ENCODE measurements at regions not wholly inside any gene's neighbourhood (a gene's known extent, or its start where the extent isn't known, plus 50 kb on each side); places are given as distances from the start of the nearest gene placed in this dataset.

- intact Hi-C loops (cut with micrococcal nuclease; ENCODE audit: unreplicated experiment) (no loop called here), in situ Hi-C loops (cut with HindIII; ENCODE audit: extremely low pct_ligation_motif_present, low pct_unique_long_range_greater_than_20kb) (no loop called here)
- ChIA-PET POLR2A (no interaction called here), CTCF (ENCODE audit: low intra/inter-chr PET ratio, low total read pairs) (no interaction called here)
- Histone ChIP-seq H2AFZ (ENCODE audit: low read length) (no peak overlapping the region), H3K27ac (ENCODE audit: extremely low read length, insufficient read depth, low read length) (no peak overlapping the region), H3K9ac (ENCODE audit: insufficient read depth, low read depth, low read length) (no peak overlapping the region), H3K4me3 (replicated peaks in 1 of 3; ENCODE audit: insufficient read depth in 1 of 3, low read depth in 2 of 3, low read length in 3 of 3) (no peak overlapping the region), H3K36me3 (replicated peaks in 1 of 2; ENCODE audit: control insufficient read depth in 1 of 2, insufficient read depth in 2 of 2, low read length in 2 of 2) (no peaks in the 10 kb centered on the region), H3K27me3 (ENCODE audit: control insufficient read depth in 1 of 2, insufficient read depth in 2 of 2, low read length in 2 of 2) (no peaks in the 10 kb centered on the region), H3K4me1 (ENCODE audit: insufficient read depth, low read length) (no peaks in the 10 kb centered on the region), H4K20me1 (ENCODE audit: insufficient read depth, low read length) (no peaks in the 10 kb centered on the region), H3K9me3 (ENCODE audit: low read length) (peaks cover 17% of the 10 kb centered on the region), H3K4me2 (ENCODE audit: low read depth, low read length) (no peak overlapping the region), H3K79me2 (ENCODE audit: insufficient read depth, low read length) (no peaks in the 10 kb centered on the region)
- no peak for ATAC-seq
- 0% methylated on average over 2 of the region's 2 CpGs for WGBS (ENCODE audit: low lambda C conversion rate)
- BruUV-seq (replicated peaks), result no TSS peak
- FAIRE-seq, result no peak
- TF ChIP-seq NFYC (CRISPR knock-in tag; IDR thresholded peaks at IDR 0.05) (no peak), ZNF512 (CRISPR knock-in tag; IDR thresholded peaks at IDR 0.05) (no peak), ZNF431 (CRISPR knock-in tag; IDR thresholded peaks at IDR 0.05; ENCODE audit: borderline replicate concordance, low read depth) (no peak), ZBTB39 (CRISPR knock-in tag; IDR thresholded peaks at IDR 0.05) (no peak), ZNF33B (CRISPR knock-in tag; IDR thresholded peaks at IDR 0.05) (no peak), ZBTB33 (CRISPR knock-in tag; IDR thresholded peaks at IDR 0.05) (no peak), ZNF75D (CRISPR knock-in tag; IDR thresholded peaks at IDR 0.05; ENCODE audit: borderline replicate concordance) (no peak), ATF3 (CRISPR knock-in tag; IDR thresholded peaks at IDR 0.05) (no peak), NFE2L2 (IDR thresholded peaks at IDR 0.05; ENCODE audit: low read length) (no peak), ZFAT (CRISPR knock-in tag; conservative IDR thresholded peaks at IDR 0.05) (no peak), ZNF737 (CRISPR knock-in tag; IDR thresholded peaks at IDR 0.05; ENCODE audit: borderline replicate concordance) (no peak), ZNF775 (CRISPR knock-in tag; IDR thresholded peaks at IDR 0.05; ENCODE audit: borderline replicate concordance) (no peak)
- DNase-seq (ENCODE audit: low spot score), result no peak
These were observed 250.3 kb upstream of the EPHA4 start for GRCh38 chr2:221822416-221822815.

Data from HepG2 (cell line).